Hepatocyte (in vitro differentiated cells): ENCODE measurements at regions not wholly inside any gene's neighbourhood (a gene's known extent, or its start where the extent isn't known, plus 50 kb on each side); places are given as distances from the start of the nearest gene placed in this dataset.

Experiments used
- CTCF ChIP-seq: fragments of 200-600 bp; sonication (generic); IDR thresholded peaks from 2 replicates; pipeline ENCODE4 v1.5.1; 2016; ENCODE audit warnings: antibody characterized with exemption, mild to moderate bottlenecking; ENCODE audit not compliant: poor library complexity
- EZH2 ChIP-seq: fragments of 200-600 bp; sonication (generic); IDR thresholded peaks from 2 replicates; pipeline ENCODE4 v1.6.1; 2016; ENCODE audit warnings: antibody characterized with exemption, mild to moderate bottlenecking, borderline replicate concordance

DNA sequence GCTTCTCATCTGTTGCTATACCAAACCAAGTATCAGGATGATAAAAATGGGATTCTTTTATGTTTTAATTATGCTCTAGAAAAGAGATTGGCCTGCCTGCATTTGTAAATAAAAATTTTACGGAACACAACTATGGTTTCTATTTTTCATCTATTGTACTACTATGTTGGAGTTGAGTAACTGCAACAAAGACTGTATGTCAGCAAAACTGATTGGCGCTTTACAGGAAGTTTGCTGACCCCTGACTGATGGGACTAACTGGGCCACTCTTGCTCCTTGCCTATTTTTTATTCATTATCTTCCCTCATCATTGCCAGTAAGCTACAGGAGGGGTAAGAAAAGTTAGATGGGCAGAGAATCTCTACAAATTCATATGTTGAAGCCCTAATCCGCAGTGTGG lies 242.3 kb downstream of the FSIP2 start:
- TF ChIP-seq CTCF = no peak
- TF ChIP-seq EZH2 = no peak
